ENCODE measurements at regions not wholly inside any gene's neighbourhood (a gene's known extent, or its start where the extent isn't known, plus 50 kb on each side); places are given as distances from the start of the nearest gene placed in this dataset.

DNA sequence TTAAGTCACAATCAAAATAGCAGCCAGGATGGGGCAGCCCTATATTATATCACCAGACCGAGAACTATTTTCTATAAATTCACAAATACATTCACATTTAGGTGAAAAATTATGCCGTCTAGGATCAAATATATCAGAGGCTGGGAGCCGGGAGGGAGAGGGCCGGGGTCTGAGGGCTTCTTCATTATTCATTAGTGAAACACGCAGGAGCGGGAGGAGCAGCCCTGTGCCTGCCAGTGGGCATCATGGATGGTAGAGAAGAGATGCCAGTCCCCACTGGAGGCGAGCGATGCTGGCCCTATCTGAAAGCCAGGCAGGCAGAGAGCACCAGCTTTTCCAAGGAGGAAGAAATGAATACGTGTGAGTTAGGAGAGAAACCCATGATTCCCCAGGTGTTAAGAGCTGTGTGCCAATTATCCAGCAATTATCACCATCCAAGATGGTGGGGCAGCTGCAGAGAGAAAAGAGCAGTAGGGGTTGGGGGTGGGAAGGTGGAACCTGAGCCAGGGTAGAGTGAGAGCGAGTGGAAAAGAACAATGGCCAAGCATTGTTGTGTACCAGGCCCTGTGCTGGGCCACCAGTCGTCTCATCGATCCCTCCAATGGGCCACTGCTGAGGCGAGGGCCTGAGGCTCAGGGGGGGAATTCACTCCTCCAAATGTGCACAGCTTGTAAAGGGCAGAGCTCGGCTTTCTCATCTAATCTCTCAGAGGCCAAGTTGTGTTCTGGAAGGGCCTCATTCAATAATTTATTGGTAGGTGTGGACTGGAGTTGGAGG, 261.3 kb upstream of the TLE3 start:
- TF ChIP-seq CHD1 (IDR thresholded peaks at IDR 0.05; ENCODE audit: low read depth, low read length) (no peak), BHLHE40 (IDR thresholded peaks at IDR 0.05; ENCODE audit: low read depth, low read length) (no peak), NFE2L2 (IDR thresholded peaks at IDR 0.05; ENCODE audit: low read depth, low read length) (no peak), CEBPB (IDR thresholded peaks at IDR 0.05; ENCODE audit: low read depth, low read length) (no peak), MAZ (IDR thresholded peaks at IDR 0.05; ENCODE audit: borderline replicate concordance, low read depth, low read length) (no peak), RAD21 (IDR thresholded peaks at IDR 0.05; ENCODE audit: low read length) (no peak), MXI1 (IDR thresholded peaks at IDR 0.05; ENCODE audit: borderline replicate concordance, low read depth, low read length) (no peak), RCOR1 (IDR thresholded peaks at IDR 0.05; ENCODE audit: insufficient replicate concordance, low read length) (no peak), RFX5 (IDR thresholded peaks at IDR 0.05; ENCODE audit: low read depth, low read length) (no peak), SMC3 (IDR thresholded peaks at IDR 0.05; ENCODE audit: low read depth, low read length) (no peak), FOS (IDR thresholded peaks at IDR 0.05; ENCODE audit: low read depth, low read length) (no peak), MAFK (IDR thresholded peaks at IDR 0.05; ENCODE audit: low read depth, low read length) (no peak), POLR2A (IDR thresholded peaks at IDR 0.05; ENCODE audit: low read depth, low read length) (no peak)
- TF ChIP-seq, protein P1, sequence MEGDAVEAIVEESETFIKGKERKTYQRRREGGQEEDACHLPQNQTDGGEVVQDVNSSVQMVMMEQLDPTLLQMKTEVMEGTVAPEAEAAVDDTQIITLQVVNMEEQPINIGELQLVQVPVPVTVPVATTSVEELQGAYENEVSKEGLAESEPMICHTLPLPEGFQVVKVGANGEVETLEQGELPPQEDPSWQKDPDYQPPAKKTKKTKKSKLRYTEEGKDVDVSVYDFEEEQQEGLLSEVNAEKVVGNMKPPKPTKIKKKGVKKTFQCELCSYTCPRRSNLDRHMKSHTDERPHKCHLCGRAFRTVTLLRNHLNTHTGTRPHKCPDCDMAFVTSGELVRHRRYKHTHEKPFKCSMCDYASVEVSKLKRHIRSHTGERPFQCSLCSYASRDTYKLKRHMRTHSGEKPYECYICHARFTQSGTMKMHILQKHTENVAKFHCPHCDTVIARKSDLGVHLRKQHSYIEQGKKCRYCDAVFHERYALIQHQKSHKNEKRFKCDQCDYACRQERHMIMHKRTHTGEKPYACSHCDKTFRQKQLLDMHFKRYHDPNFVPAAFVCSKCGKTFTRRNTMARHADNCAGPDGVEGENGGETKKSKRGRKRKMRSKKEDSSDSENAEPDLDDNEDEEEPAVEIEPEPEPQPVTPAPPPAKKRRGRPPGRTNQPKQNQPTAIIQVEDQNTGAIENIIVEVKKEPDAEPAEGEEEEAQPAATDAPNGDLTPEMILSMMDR (conservative IDR thresholded peaks at IDR 0.05; ENCODE audit: low read depth, low read length): no peak
- TF ChIP-seq, protein P2, sequence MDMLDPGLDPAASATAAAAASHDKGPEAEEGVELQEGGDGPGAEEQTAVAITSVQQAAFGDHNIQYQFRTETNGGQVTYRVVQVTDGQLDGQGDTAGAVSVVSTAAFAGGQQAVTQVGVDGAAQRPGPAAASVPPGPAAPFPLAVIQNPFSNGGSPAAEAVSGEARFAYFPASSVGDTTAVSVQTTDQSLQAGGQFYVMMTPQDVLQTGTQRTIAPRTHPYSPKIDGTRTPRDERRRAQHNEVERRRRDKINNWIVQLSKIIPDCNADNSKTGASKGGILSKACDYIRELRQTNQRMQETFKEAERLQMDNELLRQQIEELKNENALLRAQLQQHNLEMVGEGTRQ (IDR thresholded peaks at IDR 0.05; ENCODE audit: low read depth, low read length): no peak
- TF ChIP-seq, protein P3, sequence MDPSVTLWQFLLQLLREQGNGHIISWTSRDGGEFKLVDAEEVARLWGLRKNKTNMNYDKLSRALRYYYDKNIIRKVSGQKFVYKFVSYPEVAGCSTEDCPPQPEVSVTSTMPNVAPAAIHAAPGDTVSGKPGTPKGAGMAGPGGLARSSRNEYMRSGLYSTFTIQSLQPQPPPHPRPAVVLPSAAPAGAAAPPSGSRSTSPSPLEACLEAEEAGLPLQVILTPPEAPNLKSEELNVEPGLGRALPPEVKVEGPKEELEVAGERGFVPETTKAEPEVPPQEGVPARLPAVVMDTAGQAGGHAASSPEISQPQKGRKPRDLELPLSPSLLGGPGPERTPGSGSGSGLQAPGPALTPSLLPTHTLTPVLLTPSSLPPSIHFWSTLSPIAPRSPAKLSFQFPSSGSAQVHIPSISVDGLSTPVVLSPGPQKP (IDR thresholded peaks at IDR 0.05; ENCODE audit: borderline replicate concordance, low read depth, low read length): no peak
- no peak for DNase-seq
- no peak overlapping the region for H3K14ac ChIP-seq (replicated peaks; ENCODE audit: low read depth, low read length)

More for the DNA sequence above, 261.3 kb upstream of the TLE3 start:
- no peak overlapping the region for H2AK5ac ChIP-seq (ENCODE audit: low read depth, low read length)
- no peak overlapping the region for H3K4me2 ChIP-seq (ENCODE audit: low read depth, low read length)
- H3K27ac ChIP-seq (ENCODE audit: insufficient read depth, low read length): no peak overlapping the region
- no peak overlapping the region for H3K56ac ChIP-seq (ENCODE audit: extremely low read depth, insufficient read depth, low read length)
- no peak overlapping the region for H4K5ac ChIP-seq (ENCODE audit: low read depth, low read length)
- no peak overlapping the region for H2AFZ ChIP-seq (replicated peaks; ENCODE audit: low read length, poor library complexity)
- no peaks in the 10 kb centered on the region for H3K9me3 ChIP-seq (ENCODE audit: control insufficient read depth, insufficient read depth, low read length)
- H3K4me3 ChIP-seq (ENCODE audit: insufficient read depth, low read depth, low read length): no peak overlapping the region
- CTCF ChIA-PET: interaction anchor here (0.6 kb wide), 1 partner anchor 66 kb away, joined by 3 read pairs; no protein-coding TSS in a partner anchor
- no peak overlapping the region for H3K18ac ChIP-seq (ENCODE audit: low read depth, low read length)
- no peak for ATAC-seq (ENCODE audit: low read depth)
- H3K27me3 ChIP-seq (ENCODE audit: control insufficient read depth, insufficient read depth, low read length): peaks cover 46% of the 10 kb centered on the region
- H3K79me1 ChIP-seq (ENCODE audit: low read depth in 1 of 2, low read length in 2 of 2): no peaks in the 10 kb centered on the region
- no peaks in the 10 kb centered on the region for H4K20me1 ChIP-seq (ENCODE audit: insufficient read depth, low read length)
- H3K9me1 ChIP-seq (ENCODE audit: insufficient read depth, low read length): no peaks in the 10 kb centered on the region
- no peak overlapping the region for H3K4ac ChIP-seq (ENCODE audit: low read depth, low read length)
- POLR2A ChIA-PET (ENCODE audit: unreplicated experiment): no interaction called here
- intact Hi-C loops (cut with micrococcal nuclease): no loop called here
- no peak overlapping the region for H4K91ac ChIP-seq (ENCODE audit: insufficient read depth, low read depth, low read length)
- WGBS, 2 experiments (ENCODE audit: extremely low coverage in 2 of 2, insufficient read length in 1 of 2): 100% methylated on average over 3 of the region's 14 CpGs; no CpG with 5 or more reads in 1 of the 2 experiments
- in situ Hi-C loops (cut with MboI; ENCODE audit: low sequenced_read_pairs): no loop called here
- no peak overlapping the region for H2AK9ac ChIP-seq (replicated peaks; ENCODE audit: low read depth, low read length, poor library complexity)
- no peak overlapping the region for H3K9ac ChIP-seq (ENCODE audit: low read depth, low read length)
- dilution Hi-C loops (cut with HindIII; ENCODE audit: low sequenced_read_pairs, unreplicated experiment): no loop called here
- no peak overlapping the region for H3K23ac ChIP-seq (ENCODE audit: low read depth, low read length)
- H2BK20ac ChIP-seq (ENCODE audit: low read depth, low read length): no peak overlapping the region
- H2BK15ac ChIP-seq (ENCODE audit: low read depth, low read length): no peak overlapping the region
- no peaks in the 10 kb centered on the region for H3K36me3 ChIP-seq (ENCODE audit: control insufficient read depth, insufficient read depth, low read length)
- BruUV-seq (replicated peaks): no TSS peak
- no peaks in the 10 kb centered on the region for H3K4me1 ChIP-seq (ENCODE audit: control insufficient read depth, insufficient read depth, low read length)
- no peak overlapping the region for H2BK5ac ChIP-seq (ENCODE audit: low read depth, low read length, poor library complexity, severe bottlenecking)
- no peak overlapping the region for H4K8ac ChIP-seq (ENCODE audit: low read depth in 2 of 2, low read length in 2 of 2)
- H2BK120ac ChIP-seq (ENCODE audit: low read depth, low read length): no peak overlapping the region
